ENCODE measurements at regions not wholly inside any gene's neighbourhood (a gene's known extent, or its start where the extent isn't known, plus 50 kb on each side); places are given as distances from the start of the nearest gene placed in this dataset.

- no peak overlapping the region for H3K27ac ChIP-seq
- H3K27me3 ChIP-seq, result no peaks in the 10 kb centered on the region
- no peak for DNase-seq
- intact Hi-C loops (cut with DNase I; ENCODE audit: low total_unique reads), result no loop called here
- no peaks in the 10 kb centered on the region for H3K36me3 ChIP-seq
- peaks cover 2 to 6% of the 10 kb centered on the region in 2 donors for H3K4me1 ChIP-seq
- TF ChIP-seq POLR2A (IDR thresholded peaks at IDR 0.05), result no peak
- TF ChIP-seq CTCF (IDR thresholded peaks at IDR 0.05), result no peak
- no peak overlapping the region for H3K4me3 ChIP-seq
- H3K9me3 ChIP-seq, result no peaks in the 10 kb centered on the region
These were observed 84.6 kb upstream of the KLF13 start for GRCh38 chr15:31241888-31242522.

GRCh38 chr15:31243895-31244294, 82.7 kb upstream of the KLF13 start:
- H3K9me3 ChIP-seq, result no peaks in the 10 kb centered on the region
- no peak for DNase-seq
- no peaks in the 10 kb centered on the region for H3K27me3 ChIP-seq
- H3K4me3 ChIP-seq, result no peak overlapping the region
- no peak for TF ChIP-seq POLR2A (IDR thresholded peaks at IDR 0.05)
- TF ChIP-seq CTCF (IDR thresholded peaks at IDR 0.05), result no peak
- no peaks in the 10 kb centered on the region for H3K36me3 ChIP-seq
- H3K27ac ChIP-seq, result no peak overlapping the region
- intact Hi-C loops (cut with DNase I; ENCODE audit: low total_unique reads), result no loop called here
- H3K4me1 ChIP-seq, result no peaks in the 10 kb centered on the region

- DNase-seq, result no peak
These were observed 81.4 kb upstream of the KLF13 start for GRCh38 chr15:31245135-31245689.

GRCh38 chr15:31245756-31246155, 80.9 kb upstream of the KLF13 start:
- H3K9me3 ChIP-seq, result no peaks in the 10 kb centered on the region
- intact Hi-C loops (cut with DNase I; ENCODE audit: low total_unique reads), result no loop called here
- H3K4me3 ChIP-seq, result no peak overlapping the region
- no peak for DNase-seq
- TF ChIP-seq CTCF (IDR thresholded peaks at IDR 0.05) (no peak), POLR2A (IDR thresholded peaks at IDR 0.05) (no peak)
- no peaks in the 10 kb centered on the region for H3K4me1 ChIP-seq
- no peak overlapping the region for H3K27ac ChIP-seq
- H3K27me3 ChIP-seq, result no peaks in the 10 kb centered on the region
- no peaks in the 10 kb centered on the region for H3K36me3 ChIP-seq

More at GRCh38 chr15:31245135-31245689, 81.4 kb upstream of the KLF13 start:
- Histone ChIP-seq H3K9me3 (no peaks in the 10 kb centered on the region), H3K4me1 (no peaks in the 10 kb centered on the region), H3K36me3 (no peaks in the 10 kb centered on the region), H3K27me3 (no peaks in the 10 kb centered on the region), H3K27ac (no peak overlapping the region), H3K4me3 (no peak overlapping the region)
- intact Hi-C loops (cut with DNase I; ENCODE audit: low total_unique reads), result no loop called here
- TF ChIP-seq POLR2A (IDR thresholded peaks at IDR 0.05) (no peak), CTCF (IDR thresholded peaks at IDR 0.05) (no peak)

GRCh38 chr15:31247404-31247803, 79.2 kb upstream of the KLF13 start:
- Histone ChIP-seq H3K4me1 (no peaks in the 10 kb centered on the region), H3K27ac (no peak overlapping the region), H3K9me3 (no peaks in the 10 kb centered on the region), H3K4me3 (no peak overlapping the region), H3K36me3 (no peaks in the 10 kb centered on the region), H3K27me3 (no peaks in the 10 kb centered on the region)
- DNase-seq, result no peak
- no peak for TF ChIP-seq POLR2A (IDR thresholded peaks at IDR 0.05)
- no peak for TF ChIP-seq CTCF (IDR thresholded peaks at IDR 0.05)
- intact Hi-C loops (cut with DNase I; ENCODE audit: low total_unique reads), result no loop called here
